Vagina (tissue), 2 donors: ENCODE measurements at regions not wholly inside any gene's neighbourhood (a gene's known extent, or its start where the extent isn't known, plus 50 kb on each side); places are given as distances from the start of the nearest gene placed in this dataset.

ENCODE experiments used
- DNase-seq, 2 donors: peaks; one replicate each; pipeline ENCODE4 v3.0.0-alpha.2; 2017; ENCODE audit errors: extremely low spot score in 2 of 2
- H3K27ac ChIP-seq: fragments of 200-600 bp; sonication (generic); one replicate; pipeline ENCODE4 v1.5.1; 2019
- H3K27me3 ChIP-seq: fragments of 200-600 bp; sonication (generic); one replicate; pipeline ENCODE4 v1.5.1; 2019
- H3K36me3 ChIP-seq, 2 donors: fragments of 200-600 bp; sonication (generic); one replicate each; pipeline ENCODE4 v1.5.1; 2017 to 2019
- H3K4me1 ChIP-seq: fragments of 200-600 bp; sonication (generic); one replicate; pipeline ENCODE4 v1.5.1; 2019
- H3K4me3 ChIP-seq, 2 donors: fragments of 200-600 bp; sonication (generic); 1 replicate in 1 of 2; 2 replicates in 1 of 2; pipeline ENCODE4 v1.5.1; 2016 to 2019
- H3K9me3 ChIP-seq: fragments of 200-600 bp; sonication (generic); one replicate; pipeline ENCODE4 v1.5.1; 2019
- POLR2A ChIP-seq, 2 donors: fragments of 450-650 bp; IDR thresholded peaks; one replicate each; pipeline ENCODE4 v1.6.1; 2017; ENCODE audit warnings: antibody characterized with exemption in 2 of 2, mild to moderate bottlenecking in 2 of 2, moderate library complexity in 2 of 2
- POLR2AphosphoS5 ChIP-seq, 2 donors: sonication (generic); formaldehyde crosslinking; IDR thresholded peaks; one replicate each; pipeline ENCODE4 v1.9.0; 2017; ENCODE audit warnings: antibody characterized with exemption in 2 of 2, mild to moderate bottlenecking in 2 of 2, low read depth in 1 of 2; ENCODE audit not compliant: insufficient read depth in 1 of 2
- intact Hi-C: fragments of 100-400 bp; cut with DNase I; formaldehyde crosslinking; loops from one replicate; pipeline ENCODE4 v1.15.1; 2023
- TF ChIP-seq, protein P1 (sequence below), 3 experiments: fragments of 450-650 bp in 2 of 3; fragments of 200-600 bp in 1 of 3; sonication (generic) in 1 of 3; IDR thresholded peaks; one replicate each; pipeline ENCODE4 v1.5.1; 2017 to 2019; ENCODE audit warnings: antibody characterized with exemption in 3 of 3, mild to moderate bottlenecking in 2 of 3, moderate library complexity in 2 of 3

DNA sequence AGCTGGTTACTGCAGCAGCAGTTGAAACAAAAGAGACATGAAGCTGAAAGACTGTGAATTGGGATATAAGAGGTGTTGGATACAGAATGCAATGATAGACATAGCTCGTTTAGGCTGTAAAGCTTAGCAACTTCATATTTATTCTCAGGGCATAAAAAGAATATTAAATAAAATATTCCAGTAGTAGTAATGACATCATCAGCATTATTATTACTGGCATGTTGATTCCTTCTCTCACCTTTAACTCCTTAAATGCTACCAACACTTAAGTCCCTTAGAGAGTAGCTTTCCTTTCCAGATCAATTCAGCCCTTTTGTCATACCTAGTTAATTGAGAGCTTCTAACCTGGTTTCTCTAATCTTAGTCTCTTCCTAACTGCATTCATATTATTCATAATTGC is 81.4 kb upstream of the STXBP5 start:
- H3K36me3 ChIP-seq = no peaks in the 10 kb centered on the region
- H3K9me3 ChIP-seq = no peaks in the 10 kb centered on the region
- H3K27ac ChIP-seq = no peak overlapping the region
- H3K4me1 ChIP-seq = no peaks in the 10 kb centered on the region
- no peak for DNase-seq
- no peak overlapping the region for H3K4me3 ChIP-seq
- TF ChIP-seq POLR2A (IDR thresholded peaks at IDR 0.05) (no peak), POLR2AphosphoS5 (IDR thresholded peaks at IDR 0.05; ENCODE audit: insufficient read depth in 1 of 2, low read depth in 1 of 2) (no peak)
- TF ChIP-seq, protein P1, sequence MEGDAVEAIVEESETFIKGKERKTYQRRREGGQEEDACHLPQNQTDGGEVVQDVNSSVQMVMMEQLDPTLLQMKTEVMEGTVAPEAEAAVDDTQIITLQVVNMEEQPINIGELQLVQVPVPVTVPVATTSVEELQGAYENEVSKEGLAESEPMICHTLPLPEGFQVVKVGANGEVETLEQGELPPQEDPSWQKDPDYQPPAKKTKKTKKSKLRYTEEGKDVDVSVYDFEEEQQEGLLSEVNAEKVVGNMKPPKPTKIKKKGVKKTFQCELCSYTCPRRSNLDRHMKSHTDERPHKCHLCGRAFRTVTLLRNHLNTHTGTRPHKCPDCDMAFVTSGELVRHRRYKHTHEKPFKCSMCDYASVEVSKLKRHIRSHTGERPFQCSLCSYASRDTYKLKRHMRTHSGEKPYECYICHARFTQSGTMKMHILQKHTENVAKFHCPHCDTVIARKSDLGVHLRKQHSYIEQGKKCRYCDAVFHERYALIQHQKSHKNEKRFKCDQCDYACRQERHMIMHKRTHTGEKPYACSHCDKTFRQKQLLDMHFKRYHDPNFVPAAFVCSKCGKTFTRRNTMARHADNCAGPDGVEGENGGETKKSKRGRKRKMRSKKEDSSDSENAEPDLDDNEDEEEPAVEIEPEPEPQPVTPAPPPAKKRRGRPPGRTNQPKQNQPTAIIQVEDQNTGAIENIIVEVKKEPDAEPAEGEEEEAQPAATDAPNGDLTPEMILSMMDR (IDR thresholded peaks at IDR 0.05) = no peak
- intact Hi-C loops = no loop called here
- no peaks in the 10 kb centered on the region for H3K27me3 ChIP-seq

DNA sequence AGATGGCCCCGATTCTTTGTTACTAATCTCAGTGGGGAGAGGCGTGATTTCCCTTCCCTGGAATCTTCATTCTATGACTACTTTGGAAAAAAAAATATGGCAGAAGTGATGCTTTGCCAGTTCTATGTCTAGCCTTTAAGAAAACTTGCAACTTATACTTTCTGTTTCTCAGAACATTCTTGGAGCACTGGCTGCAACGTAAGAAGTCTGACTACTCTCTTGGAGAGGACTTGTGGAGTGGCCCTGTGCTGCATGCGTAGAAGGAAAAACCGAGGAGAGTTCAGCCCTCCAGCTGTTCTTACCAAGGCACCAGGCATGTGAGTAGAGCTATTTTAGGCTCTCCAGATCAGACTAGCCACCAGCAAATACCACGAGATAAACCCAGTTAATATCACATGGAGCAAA is 77.6 kb upstream of the STXBP5 start:
- TF ChIP-seq, protein P1 (IDR thresholded peaks at IDR 0.05) = no peak
- TF ChIP-seq POLR2AphosphoS5 (IDR thresholded peaks at IDR 0.05; ENCODE audit: insufficient read depth in 1 of 2, low read depth in 1 of 2) (no peak), POLR2A (IDR thresholded peaks at IDR 0.05) (no peak)
- Histone ChIP-seq H3K9me3 (no peaks in the 10 kb centered on the region), H3K27ac (no peak overlapping the region), H3K4me1 (no peaks in the 10 kb centered on the region), H3K27me3 (no peaks in the 10 kb centered on the region), H3K4me3 (no peak overlapping the region), H3K36me3 (no peaks in the 10 kb centered on the region)
- intact Hi-C loops = no loop called here
- no peak for DNase-seq

DNA sequence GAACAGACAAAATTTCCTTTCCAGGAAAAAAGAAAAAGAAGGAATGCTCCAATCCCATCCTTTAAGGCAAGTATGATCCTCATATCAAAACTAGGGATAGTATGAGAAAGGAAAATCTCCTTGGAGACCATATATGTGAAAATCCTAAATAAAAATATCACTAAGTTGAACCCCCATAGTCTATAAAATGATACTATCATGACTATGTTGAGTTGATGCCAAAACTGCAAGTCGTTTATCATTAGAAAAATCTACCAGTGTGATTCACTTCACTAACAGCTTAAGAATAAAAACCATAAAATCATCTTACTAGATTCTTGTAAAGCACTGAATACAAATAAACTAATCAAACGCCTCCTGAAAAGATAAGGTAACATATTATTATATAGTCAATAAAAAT is 76.6 kb upstream of the STXBP5 start:
- DNase-seq = no peak
- TF ChIP-seq, protein P1 (IDR thresholded peaks at IDR 0.05) = no peak
- no peak for TF ChIP-seq POLR2A (IDR thresholded peaks at IDR 0.05)
- TF ChIP-seq POLR2AphosphoS5 (IDR thresholded peaks at IDR 0.05; ENCODE audit: insufficient read depth in 1 of 2, low read depth in 1 of 2) = no peak
- Histone ChIP-seq H3K36me3 (no peaks in the 10 kb centered on the region), H3K27me3 (no peaks in the 10 kb centered on the region), H3K9me3 (no peaks in the 10 kb centered on the region), H3K27ac (no peak overlapping the region), H3K4me3 (no peak overlapping the region), H3K4me1 (no peaks in the 10 kb centered on the region)
- intact Hi-C loops = no loop called here

DNA sequence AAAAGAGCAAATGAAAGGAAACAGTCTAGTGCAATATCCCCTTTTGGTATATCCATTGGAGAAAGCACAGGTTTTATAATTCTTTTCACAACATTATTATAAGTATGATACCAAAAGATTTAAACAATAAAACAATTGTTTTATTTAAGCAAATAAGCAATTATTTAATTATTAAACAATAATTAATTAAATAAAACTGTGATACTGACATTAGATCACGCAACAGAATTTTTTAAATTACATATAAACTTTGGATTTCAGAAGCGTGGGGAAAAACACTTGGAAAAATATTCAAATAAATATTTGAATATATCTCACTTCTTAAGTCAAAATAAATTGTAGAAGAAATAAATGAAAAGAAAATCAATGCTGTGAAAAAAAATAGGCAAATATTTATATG is 76.2 kb upstream of the STXBP5 start:
- Histone ChIP-seq H3K9me3 (no peaks in the 10 kb centered on the region), H3K4me1 (no peaks in the 10 kb centered on the region), H3K36me3 (no peaks in the 10 kb centered on the region), H3K27me3 (no peaks in the 10 kb centered on the region), H3K27ac (no peak overlapping the region), H3K4me3 (no peak overlapping the region)
- DNase-seq = no peak
- no peak for TF ChIP-seq POLR2AphosphoS5 (IDR thresholded peaks at IDR 0.05; ENCODE audit: insufficient read depth in 1 of 2, low read depth in 1 of 2)
- no peak for TF ChIP-seq POLR2A (IDR thresholded peaks at IDR 0.05)
- TF ChIP-seq, protein P1 (IDR thresholded peaks at IDR 0.05) = no peak
- intact Hi-C loops = no loop called here

DNA sequence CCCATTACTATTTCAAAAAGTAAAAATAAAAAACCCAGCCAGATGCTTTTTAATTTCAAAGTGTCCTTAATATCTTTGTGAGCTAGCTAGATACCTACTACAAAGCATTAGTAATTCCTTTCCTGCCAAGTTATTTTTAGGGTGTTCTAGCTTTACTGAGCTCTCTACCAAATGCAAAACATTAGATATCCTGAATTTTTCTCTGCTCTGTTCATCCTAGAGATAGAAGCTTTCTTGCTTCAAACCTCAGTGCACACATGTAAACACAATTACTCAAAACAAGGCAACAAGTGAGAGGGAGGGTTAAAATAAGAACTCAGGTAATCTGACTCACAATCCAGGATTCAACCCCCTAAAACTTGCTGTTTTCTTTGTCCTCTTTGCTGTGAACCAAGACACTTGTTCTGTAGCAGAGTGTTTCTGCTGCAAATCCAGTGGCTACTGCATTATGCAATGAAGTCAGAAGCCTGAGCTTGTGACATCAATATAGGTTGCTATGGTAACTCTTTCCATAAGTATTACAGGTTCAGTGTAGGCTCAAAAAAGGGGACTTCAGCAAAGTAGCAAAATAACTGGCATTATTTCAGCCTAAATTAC is 72.6 kb upstream of the STXBP5 start:
- Histone ChIP-seq H3K27me3 (no peaks in the 10 kb centered on the region), H3K4me1 (no peaks in the 10 kb centered on the region), H3K4me3 (no peak overlapping the region), H3K36me3 (no peaks in the 10 kb centered on the region), H3K27ac (no peak overlapping the region), H3K9me3 (no peaks in the 10 kb centered on the region)
- DNase-seq = no peak
- intact Hi-C loops = no loop called here
- TF ChIP-seq, protein P1 (IDR thresholded peaks at IDR 0.05) = no peak
- no peak for TF ChIP-seq POLR2A (IDR thresholded peaks at IDR 0.05)
- TF ChIP-seq POLR2AphosphoS5 (IDR thresholded peaks at IDR 0.05; ENCODE audit: insufficient read depth in 1 of 2, low read depth in 1 of 2) = no peak
